ENCODE measurements at regions not wholly inside any gene's neighbourhood (a gene's known extent, or its start where the extent isn't known, plus 50 kb on each side); places are given as distances from the start of the nearest gene placed in this dataset.

DNA sequence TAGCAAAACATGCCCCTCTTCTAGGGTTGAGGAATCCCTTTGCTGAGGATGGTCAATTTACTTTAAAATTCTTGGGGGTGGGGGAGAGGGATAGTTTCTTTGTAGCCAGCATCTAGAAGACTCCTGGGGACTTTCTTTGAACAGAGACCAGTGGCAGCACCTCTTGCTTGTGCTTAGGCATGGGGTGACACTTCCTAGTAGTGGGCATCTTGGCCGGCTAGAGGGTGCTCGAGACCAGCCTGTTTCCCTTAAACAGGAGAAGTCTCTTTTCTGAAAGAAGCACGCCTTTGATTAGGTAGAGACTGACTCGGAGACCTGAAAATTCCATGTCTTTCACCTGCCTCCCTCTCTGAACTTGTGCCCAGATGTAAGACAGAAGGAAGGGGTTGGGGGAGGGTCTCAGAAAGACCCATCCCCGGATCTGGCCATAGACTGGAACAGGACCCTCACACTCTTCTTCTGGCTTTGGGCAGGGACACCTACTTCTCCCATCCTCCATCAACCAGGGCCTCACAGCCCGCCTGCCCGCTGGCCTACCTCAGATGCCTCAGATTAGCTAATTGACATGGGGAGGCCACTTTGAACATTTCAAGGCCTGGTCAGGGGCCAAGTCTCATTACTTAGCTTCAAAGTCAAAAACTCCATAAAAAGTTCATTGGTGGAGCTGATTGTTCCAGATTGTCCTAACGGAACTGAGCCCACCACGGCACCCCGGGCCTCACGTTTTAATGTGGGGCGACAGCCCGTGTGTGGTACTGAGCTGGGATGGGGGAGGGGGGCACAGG, 172.2 kb downstream of the CDC5L start:
- DNase-seq (ENCODE audit: low read depth in 4 of 4, low spot score in 1 of 4) = no peak

DNA sequence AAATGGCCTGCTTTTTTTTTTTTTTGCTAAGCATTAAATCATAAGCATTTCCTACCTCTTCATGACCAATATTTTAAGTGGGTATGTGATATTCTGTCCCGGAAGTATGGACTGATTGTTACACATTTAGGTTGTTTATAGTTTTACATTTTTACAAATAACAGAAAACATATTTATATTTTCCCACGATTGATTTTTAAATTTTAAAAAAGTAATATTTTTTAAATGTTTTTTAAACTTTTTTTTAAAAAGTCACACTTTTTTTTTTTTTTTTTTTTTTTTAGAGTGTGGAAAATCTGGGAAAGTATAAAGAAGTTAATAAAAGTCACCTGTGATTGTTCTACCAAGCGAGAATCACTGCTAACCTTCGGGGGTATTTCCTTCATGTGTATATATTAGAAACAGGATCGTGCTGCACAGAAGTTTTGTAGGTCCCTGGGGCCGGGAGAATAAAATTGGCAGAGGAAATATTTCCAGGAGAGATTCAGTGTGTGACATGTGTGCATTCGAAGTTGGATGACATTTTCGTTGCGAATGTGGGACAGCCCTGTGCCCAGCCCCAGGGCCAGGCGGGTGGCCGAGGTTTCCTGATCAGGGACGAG, 173.1 kb downstream of the CDC5L start:
- DNase-seq (ENCODE audit: low read depth in 4 of 4, low spot score in 1 of 4) = no peak

DNA sequence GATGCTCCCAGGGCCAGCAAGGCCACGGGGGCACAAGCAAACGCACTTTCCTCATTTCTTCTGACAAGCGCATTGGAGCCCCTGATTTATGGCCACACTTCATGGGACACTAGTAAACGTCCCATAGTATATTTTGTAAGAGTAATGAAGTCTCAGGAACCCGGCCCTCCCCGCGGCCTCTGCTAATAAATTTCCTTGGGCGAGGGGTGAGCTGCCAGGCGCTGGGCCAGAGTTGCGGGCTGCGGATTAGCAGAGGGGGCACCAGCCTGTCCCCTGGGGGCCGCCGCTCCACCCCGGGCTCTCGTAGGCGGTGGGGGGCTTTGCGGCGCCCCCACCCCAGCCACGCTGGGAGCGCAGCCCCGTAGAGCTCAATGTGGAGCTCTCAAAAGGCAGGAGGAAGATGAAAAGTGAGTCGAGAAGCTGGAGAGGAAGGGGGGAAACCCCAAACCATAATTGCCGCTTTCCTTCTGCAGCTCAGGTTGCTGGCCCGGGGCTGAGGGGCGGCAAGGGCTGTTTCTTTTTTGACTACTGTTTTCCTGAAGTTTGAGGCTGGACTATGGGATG, 173.6 kb downstream of the CDC5L start:
- DNase-seq (ENCODE audit: low read depth in 4 of 4, low spot score in 1 of 4) = no peak

- no peak for DNase-seq (ENCODE audit: low read depth in 4 of 4, low spot score in 1 of 4)
These were observed 174.5 kb downstream of the CDC5L start for GRCh38 chr6:44561832-44562665.

- no peak for DNase-seq (ENCODE audit: low read depth in 4 of 4, low spot score in 1 of 4)
These were observed 175.9 kb downstream of the CDC5L start for GRCh38 chr6:44563397-44563796.

DNA sequence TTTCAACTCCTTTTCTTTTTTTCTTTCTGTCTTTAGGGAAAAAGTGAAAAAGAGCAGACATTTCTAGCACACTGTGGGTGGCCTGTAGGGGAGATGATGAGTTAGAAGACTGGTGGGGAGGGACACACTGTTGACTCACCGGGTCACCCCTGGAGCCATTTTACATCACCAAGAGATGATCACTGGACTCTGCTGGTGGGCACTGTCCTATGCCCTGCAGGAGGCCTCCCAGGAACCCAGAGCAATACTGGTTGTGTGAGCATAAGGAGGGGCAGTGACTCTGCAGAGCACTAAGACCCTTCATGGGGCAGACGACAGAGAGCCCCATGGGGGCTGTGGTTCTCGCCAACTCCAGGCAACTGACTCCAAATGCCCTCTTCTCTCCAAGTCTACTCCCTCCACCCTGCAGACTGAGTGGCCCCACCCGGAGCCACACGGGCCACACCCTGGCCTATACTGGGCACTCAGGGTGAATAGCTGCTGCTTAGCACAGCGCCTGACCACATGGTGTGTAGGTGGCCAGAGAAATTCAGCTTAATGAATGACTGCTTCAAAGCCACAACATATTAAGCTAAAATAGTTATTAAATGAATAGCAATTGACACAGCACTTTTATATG, 177.5 kb downstream of the CDC5L start:
- DNase-seq (ENCODE audit: low read depth in 4 of 4, low spot score in 1 of 4) = no peak

DNA sequence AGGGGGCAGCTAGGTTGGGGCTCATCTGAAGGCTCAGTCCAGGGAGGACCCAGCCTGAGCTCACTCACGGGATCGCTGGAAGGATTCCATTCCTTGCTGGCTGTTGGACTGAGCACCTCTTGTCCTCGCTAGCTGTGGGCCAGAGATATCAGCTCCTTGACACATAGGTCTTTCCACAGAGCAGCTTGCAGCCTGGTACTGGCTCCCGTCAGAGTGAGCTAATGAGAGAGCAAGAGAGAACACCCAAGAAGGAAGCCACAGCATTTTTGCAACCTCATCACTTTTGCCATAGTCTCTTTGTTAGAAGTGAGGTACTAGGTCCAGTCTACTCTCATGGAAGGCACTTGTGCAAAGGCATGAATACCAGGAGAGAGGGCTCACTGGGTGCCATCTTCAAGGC, 179.9 kb downstream of the CDC5L start:
- no peak for DNase-seq (ENCODE audit: low read depth in 4 of 4, low spot score in 1 of 4)

DNA sequence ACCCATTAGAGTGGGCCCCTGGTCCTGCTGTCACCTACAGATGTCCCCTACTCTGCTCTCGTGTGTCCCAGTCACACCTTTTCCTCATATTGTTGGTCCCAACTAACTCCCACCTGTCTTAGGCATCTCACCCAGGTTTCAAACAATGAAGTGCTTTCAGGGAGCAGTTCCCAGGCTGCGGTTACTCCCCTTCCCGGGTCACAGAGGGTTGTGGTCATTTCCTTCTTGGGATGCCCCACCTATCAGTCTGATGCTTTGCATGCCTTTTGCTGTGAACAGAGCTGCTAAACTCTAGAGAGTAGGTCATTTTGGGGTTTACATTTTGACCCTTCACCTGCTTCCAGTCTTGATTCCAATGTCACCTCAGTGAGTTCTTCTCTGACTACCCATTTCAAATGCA, 181.6 kb downstream of the CDC5L start:
- DNase-seq (ENCODE audit: low read depth in 4 of 4, low spot score in 1 of 4) = no peak

DNA sequence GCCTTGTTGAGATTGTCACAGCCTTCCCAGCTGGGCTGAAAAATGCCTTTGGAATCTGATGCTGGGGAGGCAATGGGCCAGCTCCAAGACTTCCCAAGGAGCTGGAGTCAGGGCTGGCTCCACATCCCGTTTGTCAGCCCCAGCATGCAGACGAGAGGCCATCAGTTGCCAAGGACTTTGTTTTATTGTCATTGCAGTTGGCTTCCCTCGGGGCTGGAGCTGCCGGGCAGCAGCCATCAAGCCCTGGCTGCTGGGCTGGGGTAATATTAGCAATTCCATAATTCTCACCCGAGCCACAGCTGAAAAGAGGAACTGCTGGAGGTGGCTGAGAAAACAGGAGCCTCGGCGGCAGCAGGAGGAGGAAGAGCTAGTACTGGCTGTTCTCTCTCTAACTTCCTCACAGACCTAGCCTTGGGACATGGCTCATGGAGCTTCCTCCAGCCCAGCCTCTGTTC, 182.5 kb downstream of the CDC5L start:
- no peak for DNase-seq (ENCODE audit: low read depth in 4 of 4, low spot score in 1 of 4)

DNA sequence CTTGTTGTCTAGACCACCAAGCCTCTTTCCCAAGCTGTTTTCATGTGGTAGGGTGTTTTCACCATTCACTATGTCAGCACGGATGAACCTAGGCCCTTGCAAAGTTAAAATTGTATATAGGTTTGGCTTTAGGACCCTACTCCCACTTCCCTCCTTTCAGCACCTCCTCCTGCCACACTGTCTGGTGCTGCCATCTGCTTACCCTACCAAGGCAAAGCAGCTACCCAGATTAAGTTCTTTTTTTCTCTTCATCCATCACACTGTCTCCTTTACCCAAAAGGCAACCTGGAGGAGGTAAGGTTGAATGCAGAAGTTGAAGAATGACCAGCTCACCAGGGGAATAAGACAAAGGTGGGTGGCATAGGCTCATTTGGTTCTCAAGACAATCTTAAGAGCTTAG, 184.0 kb downstream of the CDC5L start:
- no peak for DNase-seq (ENCODE audit: low read depth in 4 of 4, low spot score in 1 of 4)

GRCh38 chr6:44572346-44572745, 184.8 kb downstream of the CDC5L start:
- DNase-seq (ENCODE audit: low read depth in 4 of 4, low spot score in 1 of 4) = no peak

- no peak for DNase-seq (ENCODE audit: low read depth in 4 of 4, low spot score in 1 of 4)
These were observed 188.1 kb downstream of the CDC5L start for GRCh38 chr6:44575644-44576043.

GRCh38 chr6:44576132-44576631, 188.7 kb downstream of the CDC5L start:
- DNase-seq (ENCODE audit: low read depth in 4 of 4, low spot score in 1 of 4) = no peak

GRCh38 chr6:44580901-44581300, 193.4 kb downstream of the CDC5L start:
- no peak for DNase-seq (ENCODE audit: low read depth in 4 of 4, low spot score in 1 of 4)

DNA sequence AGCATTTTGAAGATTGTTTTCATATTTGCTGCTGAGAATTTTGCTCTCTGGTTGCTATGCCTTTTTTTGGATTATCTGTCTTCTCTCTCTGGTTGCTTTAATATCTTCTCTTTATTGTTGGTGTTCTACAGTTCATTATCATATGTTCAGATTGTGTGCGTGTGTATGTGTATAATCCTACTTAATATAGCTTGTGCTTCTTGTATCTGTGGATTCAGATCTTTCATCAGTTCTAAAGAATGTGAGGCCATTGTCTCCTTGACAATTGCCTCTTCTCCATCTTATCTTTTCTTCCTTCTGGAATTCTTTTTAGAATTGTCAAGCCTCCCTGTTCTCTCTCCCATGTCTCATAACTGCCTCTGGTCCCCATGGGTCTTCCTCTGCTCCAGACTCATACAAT, 195.4 kb downstream of the CDC5L start:
- no peak for DNase-seq (ENCODE audit: low read depth in 4 of 4, low spot score in 1 of 4)

GRCh38 chr6:44590471-44590870, 203.0 kb downstream of the CDC5L start:
- DNase-seq (ENCODE audit: low read depth in 4 of 4, low spot score in 1 of 4) = no peak

- peak; percentile 35 to 51 (median 44) for DNase-seq (ENCODE audit: low read depth in 4 of 4, low spot score in 1 of 4)
These were observed 206.0 kb downstream of the CDC5L start for GRCh38 chr6:44593539-44593944.

DNA sequence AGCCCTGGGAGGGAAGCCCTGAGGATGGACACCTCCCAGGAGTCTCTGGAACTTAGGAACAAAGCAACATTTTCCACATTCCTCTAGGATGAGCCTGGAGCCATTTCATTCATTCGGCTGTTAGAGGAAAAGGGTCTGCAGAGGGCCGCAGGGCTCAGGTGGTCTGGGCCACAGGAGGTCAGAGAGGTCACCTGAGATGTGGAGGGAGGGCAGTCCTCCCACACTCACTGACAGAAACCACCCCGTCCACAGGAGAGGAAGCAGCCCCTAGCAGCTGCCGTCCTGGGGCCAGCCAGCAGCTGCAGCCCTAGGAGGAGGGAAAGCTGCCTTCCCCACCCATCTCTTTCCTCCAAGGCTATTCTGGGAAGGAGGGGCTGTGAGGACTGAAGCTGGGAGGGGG, 207.0 kb downstream of the CDC5L start:
- DNase-seq (ENCODE audit: low read depth in 4 of 4, low spot score in 1 of 4) = no peak

- DNase-seq (ENCODE audit: low read depth in 4 of 4, low spot score in 1 of 4) = no peak
These were observed 211.2 kb downstream of the CDC5L start for GRCh38 chr6:44598679-44599078.

- DNase-seq (ENCODE audit: low read depth in 4 of 4, low spot score in 1 of 4) = no peak
These were observed 212.2 kb downstream of the CDC5L start for GRCh38 chr6:44599672-44600071.

Data from stimulated activated CD4-positive, alpha-beta T cell treated with anti-CD3 and anti-CD28 coated beads, Interleukin-1b, Interleukin-23, amount 100 ng/mL, for 24 hours (primary cell).